ENCODE measurements at regions not wholly inside any gene's neighbourhood (a gene's known extent, or its start where the extent isn't known, plus 50 kb on each side); places are given as distances from the start of the nearest gene placed in this dataset.
A peak's percentile ranks its signal among the peaks of the same experiment; 100 is the strongest.

- Histone ChIP-seq H3K27me3 (no peaks in the 10 kb centered on the region), H3K36me3 (no peaks in the 10 kb centered on the region), H2AFZ (replicated peaks) (no peak overlapping the region), H3K4me1 (no peaks in the 10 kb centered on the region), H3K79me2 (ENCODE audit: low read depth) (no peaks in the 10 kb centered on the region), H3K9ac (no peak overlapping the region), H4K20me1 (ENCODE audit: low read depth) (no peaks in the 10 kb centered on the region), H3K27ac (no peak overlapping the region), H3K4me3 (no peak overlapping the region), H3K4me2 (no peak overlapping the region), H3K9me3 (ENCODE audit: low read depth) (no peaks in the 10 kb centered on the region), H3F3A (ENCODE audit: low read depth) (no peaks in the 10 kb centered on the region)
- Mint-ChIP-seq H3K4me3 (no peak overlapping the region), H3K36me3 (no peaks in the 10 kb centered on the region), H3K9me3 (peaks cover 17% of the 10 kb centered on the region), H3K27me3 (ENCODE audit: insufficient read depth, low read depth) (peaks cover 5% of the 10 kb centered on the region), H3K27ac (no peak overlapping the region), H3K4me1 (no peaks in the 10 kb centered on the region)
- TF ChIP-seq EZH2phosphoT487 (IDR thresholded peaks at IDR 0.05) (no peak), EZH2 (IDR thresholded peaks at IDR 0.05) (no peak), CTCF (IDR thresholded peaks at IDR 0.05) (no peak)
- DNase-seq (ENCODE audit: low spot score), result no peak
Measured at GRCh38 chr4:54152846-54153600, 53.1 kb downstream of the GSX2 start.

- Histone ChIP-seq H3K4me2 (no peak overlapping the region), H3K79me2 (ENCODE audit: low read depth) (no peaks in the 10 kb centered on the region), H3K36me3 (no peaks in the 10 kb centered on the region), H3K27ac (no peak overlapping the region), H4K20me1 (ENCODE audit: low read depth) (no peaks in the 10 kb centered on the region), H3K4me1 (no peaks in the 10 kb centered on the region), H3K27me3 (no peaks in the 10 kb centered on the region), H3K9ac (no peak overlapping the region), H2AFZ (replicated peaks) (no peak overlapping the region), H3K4me3 (no peak overlapping the region), H3F3A (ENCODE audit: low read depth) (no peaks in the 10 kb centered on the region), H3K9me3 (ENCODE audit: low read depth) (no peaks in the 10 kb centered on the region)
- TF ChIP-seq CTCF (IDR thresholded peaks at IDR 0.05) (no peak), EZH2phosphoT487 (IDR thresholded peaks at IDR 0.05) (no peak), EZH2 (IDR thresholded peaks at IDR 0.05) (no peak)
- DNase-seq (ENCODE audit: low spot score), result no peak
- no peak overlapping the region for H3K27ac Mint-ChIP-seq
- H3K4me3 Mint-ChIP-seq, result no peak overlapping the region
- peaks cover 8% of the 10 kb centered on the region for H3K9me3 Mint-ChIP-seq
- H3K36me3 Mint-ChIP-seq, result no peaks in the 10 kb centered on the region
- peaks cover 2% of the 10 kb centered on the region for H3K27me3 Mint-ChIP-seq (ENCODE audit: insufficient read depth, low read depth)
- no peaks in the 10 kb centered on the region for H3K4me1 Mint-ChIP-seq
Measured at GRCh38 chr4:54155936-54156335, 56.0 kb downstream of the GSX2 start.

GRCh38 chr4:54157606-54158005 is 57.6 kb downstream of the GSX2 start:
- Histone ChIP-seq H3K27me3 (no peaks in the 10 kb centered on the region), H4K20me1 (ENCODE audit: low read depth) (no peaks in the 10 kb centered on the region), H3K4me1 (no peaks in the 10 kb centered on the region), H3K4me3 (no peak overlapping the region), H2AFZ (replicated peaks) (peak overlapping the region; percentile 42), H3K27ac (no peak overlapping the region), H3K79me2 (ENCODE audit: low read depth) (no peaks in the 10 kb centered on the region), H3K36me3 (no peaks in the 10 kb centered on the region), H3K4me2 (no peak overlapping the region), H3K9me3 (ENCODE audit: low read depth) (no peaks in the 10 kb centered on the region), H3K9ac (no peak overlapping the region), H3F3A (ENCODE audit: low read depth) (no peaks in the 10 kb centered on the region)
- H3K4me1 Mint-ChIP-seq, result no peaks in the 10 kb centered on the region
- TF ChIP-seq CTCF (IDR thresholded peaks at IDR 0.05), result no peak
- TF ChIP-seq EZH2 (IDR thresholded peaks at IDR 0.05), result no peak
- no peak for TF ChIP-seq EZH2phosphoT487 (IDR thresholded peaks at IDR 0.05)
- DNase-seq (ENCODE audit: low spot score), result no peak
- no peak overlapping the region for H3K27ac Mint-ChIP-seq
- no peaks in the 10 kb centered on the region for H3K36me3 Mint-ChIP-seq
- no peak overlapping the region for H3K4me3 Mint-ChIP-seq
- H3K27me3 Mint-ChIP-seq (ENCODE audit: insufficient read depth, low read depth), result no peaks in the 10 kb centered on the region
- H3K9me3 Mint-ChIP-seq, result peaks cover 8% of the 10 kb centered on the region

Measured in neural progenitor cell (in vitro differentiated cells).